ENCODE measurements at regions not wholly inside any gene's neighbourhood (a gene's known extent, or its start where the extent isn't known, plus 50 kb on each side); places are given as distances from the start of the nearest gene placed in this dataset.

- TF ChIP-seq CTCF (IDR thresholded peaks at IDR 0.05; ENCODE audit: insufficient read depth, low read depth, low read length) (no peak), EZH2 (IDR thresholded peaks at IDR 0.05; ENCODE audit: insufficient read depth, low read length) (no peak)
These were observed 111.3 kb upstream of the EEA1 start for GRCh38 chr12:93040367-93040766.

Data from astrocyte (in vitro differentiated cells and primary cell).